Calu3 (cell line): ENCODE measurements at regions not wholly inside any gene's neighbourhood (a gene's known extent, or its start where the extent isn't known, plus 50 kb on each side); places are given as distances from the start of the nearest gene placed in this dataset.

Experiments used
- BruUV-seq: library from RNA; stranded (reverse); fragments of 400-500 nt; replicated peaks from 2 replicates; lab custom pipeline; 2021; lab: Mats Ljungman, UMichigan
- CTCF ChIA-PET: fragments of 300-600 bp; sonication (Branson Sonifier 250); formaldehyde crosslinking; loops from one replicate; lab custom pipeline; 2022; ENCODE audit warnings: antibody characterized with exemption; lab: Charles Lee
- DNase-seq: peaks from one replicate; pipeline ENCODE4 v3.0.0; 2022
- H3K27ac Mint-ChIP-seq: one replicate; pipeline ENCODE4 v1.8.0; 2022; ENCODE audit warnings: mixed read lengths; ENCODE audit not compliant: unreplicated experiment
- H3K27me3 Mint-ChIP-seq: one replicate; pipeline ENCODE4 v1.8.0; 2022; ENCODE audit warnings: mixed read lengths; ENCODE audit not compliant: unreplicated experiment
- H3K36me3 Mint-ChIP-seq: one replicate; pipeline ENCODE4 v1.8.0; 2022; ENCODE audit warnings: mild to moderate bottlenecking, moderate library complexity, mixed read lengths; ENCODE audit not compliant: insufficient read depth, unreplicated experiment
- H3K4me1 Mint-ChIP-seq: one replicate; pipeline ENCODE4 v1.8.0; 2022; ENCODE audit warnings: mild to moderate bottlenecking, low read depth, mixed read lengths; ENCODE audit not compliant: unreplicated experiment
- H3K4me3 Mint-ChIP-seq: one replicate; pipeline ENCODE4 v1.8.0; 2022; ENCODE audit warnings: mild to moderate bottlenecking, low read depth, moderate library complexity, mixed read lengths; ENCODE audit not compliant: unreplicated experiment
- H3K9me3 Mint-ChIP-seq: one replicate; pipeline ENCODE4 v1.8.0; 2022; ENCODE audit warnings: low read depth, mixed read lengths; ENCODE audit not compliant: unreplicated experiment
- CTCF ChIP-seq: fragments of 200-600 bp; IDR thresholded peaks from one replicate; pipeline ENCODE4 v1.8.0; 2022; ENCODE audit warnings: antibody characterized with exemption; ENCODE audit not compliant: unreplicated experiment
- intact Hi-C: fragments of 100-400 bp; cut with micrococcal nuclease; formaldehyde crosslinking; loops from one replicate; pipeline ENCODE4 v1.10.0; 2022; ENCODE audit not compliant: unreplicated experiment

- TF ChIP-seq CTCF: no peak
- Mint-ChIP-seq H3K9me3 (no peaks in the 10 kb centered on the region), H3K4me3 (no peak overlapping the region), H3K4me1 (no peaks in the 10 kb centered on the region), H3K27ac (no peak overlapping the region), H3K27me3 (peaks cover 3% of the 10 kb centered on the region), H3K36me3 (no peaks in the 10 kb centered on the region)
- no TSS peak for BruUV-seq
- DNase-seq: no peak
- CTCF ChIA-PET: interaction anchor here (0.6 kb wide), 1 partner anchor 933 kb away, joined by 3 read pairs; no protein-coding TSS in a partner anchor
- intact Hi-C loops: no loop called here
Measured at GRCh38 chr10:23611308-23612029, 172.6 kb downstream of the OTUD1 start.

- intact Hi-C loops: no loop called here
Measured at GRCh38 chr10:23613900-23614299, 175.0 kb downstream of the OTUD1 start.

GRCh38 chr10:23614483-23614882 lies 175.6 kb downstream of the OTUD1 start:
- CTCF ChIA-PET: no interaction called here
- no peaks in the 10 kb centered on the region for H3K36me3 Mint-ChIP-seq
- no peaks in the 10 kb centered on the region for H3K27me3 Mint-ChIP-seq
- TF ChIP-seq CTCF: no peak
- intact Hi-C loops: no loop called here
- BruUV-seq: no TSS peak
- no peak overlapping the region for H3K27ac Mint-ChIP-seq
- DNase-seq: no peak
- no peaks in the 10 kb centered on the region for H3K9me3 Mint-ChIP-seq
- no peak overlapping the region for H3K4me3 Mint-ChIP-seq
- H3K4me1 Mint-ChIP-seq: no peaks in the 10 kb centered on the region

More at GRCh38 chr10:23613900-23614299, 175.0 kb downstream of the OTUD1 start:
- TF ChIP-seq CTCF: no peak
- no peaks in the 10 kb centered on the region for H3K9me3 Mint-ChIP-seq
- no TSS peak for BruUV-seq
- CTCF ChIA-PET: interaction anchor here (0.5 kb wide), 1 partner anchor 12 kb away, joined by 4 read pairs; no protein-coding TSS in a partner anchor
- DNase-seq: no peak
- H3K36me3 Mint-ChIP-seq: no peaks in the 10 kb centered on the region
- H3K4me1 Mint-ChIP-seq: no peaks in the 10 kb centered on the region
- H3K27ac Mint-ChIP-seq: no peak overlapping the region
- H3K4me3 Mint-ChIP-seq: no peak overlapping the region
- no peaks in the 10 kb centered on the region for H3K27me3 Mint-ChIP-seq

- Mint-ChIP-seq H3K9me3 (peaks cover 2% of the 10 kb centered on the region), H3K27me3 (peaks cover 22% of the 10 kb centered on the region), H3K27ac (no peak overlapping the region), H3K36me3 (no peaks in the 10 kb centered on the region), H3K4me3 (no peak overlapping the region), H3K4me1 (no peaks in the 10 kb centered on the region)
- DNase-seq: no peak
- intact Hi-C loops: no loop called here
- TF ChIP-seq CTCF: no peak
- CTCF ChIA-PET: interaction anchor here (0.7 kb wide), 1 partner anchor 318 kb away, joined by 3 read pairs; no protein-coding TSS in a partner anchor
- no TSS peak for BruUV-seq
Measured at GRCh38 chr10:23630376-23630775, 191.5 kb downstream of the OTUD1 start.
